CD14-positive monocyte (primary cell): ENCODE measurements at regions not wholly inside any gene's neighbourhood (a gene's known extent, or its start where the extent isn't known, plus 50 kb on each side); places are given as distances from the start of the nearest gene placed in this dataset.

Experiments used
- DNase-seq, 3 donors: peaks; one replicate each; pipeline ENCODE4 v3.0.0-alpha.2; 2011 to 2022
- H2AFZ ChIP-seq: 2 replicates; pipeline ENCODE4 v1.6.0; 2012; ENCODE audit warnings: mild to moderate bottlenecking, low read depth, low read length, inconsistent platforms; ENCODE audit not compliant: insufficient read depth, poor library complexity, severe bottlenecking
- H3K27ac ChIP-seq, 2 donors: 1 replicate in 1 of 2; 2 replicates in 1 of 2; pipeline ENCODE4 v1.5.1; 2012 to 2013; ENCODE audit warnings: low read length in 2 of 2, control low read depth in 1 of 2, inconsistent platforms in 1 of 2, low read depth in 1 of 2, mild to moderate bottlenecking in 1 of 2
- H3K27me3 ChIP-seq, 2 donors: one replicate each; pipeline versions ENCODE4 v1.6.0 to v1.6.1; 2011 to 2013; ENCODE audit warnings: low read length in 2 of 2; ENCODE audit not compliant: control insufficient read depth in 2 of 2, insufficient read depth in 2 of 2
- H3K36me3 ChIP-seq, 2 donors: replicated peaks in 1 of 2; 1 replicate in 1 of 2; 2 replicates in 1 of 2; pipeline versions ENCODE4 v1.5.1 to v1.6.1; 2012 to 2013; ENCODE audit warnings: low read length in 2 of 2, control low read depth in 1 of 2, inconsistent platforms in 1 of 2, mild to moderate bottlenecking in 1 of 2; ENCODE audit not compliant: insufficient read depth in 2 of 2, control insufficient read depth in 1 of 2
- H3K4me1 ChIP-seq, 2 donors: 1 replicate in 1 of 2; 2 replicates in 1 of 2; pipeline versions ENCODE4 v1.5.1 to v1.6.1; 2012 to 2013; ENCODE audit warnings: low read length in 2 of 2, control low read depth in 1 of 2, inconsistent platforms in 1 of 2, mild to moderate bottlenecking in 1 of 2, moderate library complexity in 1 of 2; ENCODE audit not compliant: insufficient read depth in 2 of 2, control insufficient read depth in 1 of 2
- H3K4me2 ChIP-seq: replicated peaks from 2 replicates; pipeline ENCODE3; 2012; ENCODE audit warnings: low read length, moderate library complexity, mild to moderate bottlenecking; ENCODE audit not compliant: poor library complexity, severe bottlenecking; ENCODE audit errors: extremely low read depth
- H3K4me3 ChIP-seq, 3 experiments: fragments of 200-600 bp in 1 of 3; sonication (generic) in 1 of 3; replicated peaks in 1 of 3; 1 replicate in 2 of 3; 2 replicates in 1 of 3; pipeline ENCODE4 v1.5.1; 2011 to 2013; ENCODE audit warnings: low read length in 3 of 3, mild to moderate bottlenecking in 3 of 3, control low read depth in 2 of 3, low read depth in 2 of 3, inconsistent platforms in 1 of 3, moderate library complexity in 1 of 3
- H3K79me2 ChIP-seq: 2 replicates; pipeline ENCODE4 v1.6.0; 2012; ENCODE audit warnings: mild to moderate bottlenecking, control low read depth, inconsistent platforms, low read length, moderate library complexity; ENCODE audit not compliant: insufficient read depth
- H3K9ac ChIP-seq: 2 replicates; pipeline ENCODE4 v1.6.0; 2017; ENCODE audit warnings: low read length, mild to moderate bottlenecking; ENCODE audit not compliant: insufficient read depth, poor library complexity, severe bottlenecking
- H3K9me3 ChIP-seq, 2 donors: replicated peaks in 1 of 2; 1 replicate in 1 of 2; 2 replicates in 1 of 2; pipeline versions ENCODE4 v1.5.1 to v1.6.1; 2012 to 2013; ENCODE audit warnings: low read length in 2 of 2, control low read depth in 1 of 2; ENCODE audit not compliant: control insufficient read depth in 1 of 2, insufficient read depth in 1 of 2
- H4K20me1 ChIP-seq: 2 replicates; pipeline ENCODE4 v1.6.0; 2012; ENCODE audit warnings: mild to moderate bottlenecking, low read length, control low read depth, moderate library complexity; ENCODE audit not compliant: insufficient read depth
- H3K27ac Mint-ChIP-seq, 7 donors: one replicate each; pipeline ENCODE4 v1.8.0; 2020; ENCODE audit warnings: mild to moderate bottlenecking in 7 of 7, mixed read lengths in 7 of 7, moderate library complexity in 6 of 7, inconsistent platforms in 2 of 7
- H3K27me3 Mint-ChIP-seq, 3 donors: one replicate each; pipeline ENCODE4 v1.8.0; 2021 to 2022; ENCODE audit warnings: low read depth in 3 of 3, mild to moderate bottlenecking in 3 of 3, mixed read lengths in 3 of 3, moderate library complexity in 3 of 3, inconsistent platforms in 1 of 3
- H3K36me3 Mint-ChIP-seq, 2 donors: one replicate each; pipeline ENCODE4 v1.8.0; 2020; ENCODE audit warnings: mixed read lengths in 2 of 2, inconsistent platforms in 1 of 2, mild to moderate bottlenecking in 1 of 2
- H3K4me1 Mint-ChIP-seq: one replicate; pipeline ENCODE4 v1.8.0; 2020; ENCODE audit warnings: mild to moderate bottlenecking, mixed read lengths
- H3K4me3 Mint-ChIP-seq, 2 donors: one replicate each; pipeline ENCODE4 v1.8.0; 2020; ENCODE audit warnings: mild to moderate bottlenecking in 2 of 2, mixed read lengths in 2 of 2, moderate library complexity in 1 of 2
- H3K9me3 Mint-ChIP-seq, 7 donors: one replicate each; pipeline ENCODE4 v1.8.0; 2020 to 2022; ENCODE audit warnings: mixed read lengths in 7 of 7, mild to moderate bottlenecking in 6 of 7, moderate library complexity in 6 of 7, inconsistent platforms in 2 of 7
- CTCF ChIP-seq: fragments of 200-600 bp; IDR thresholded peaks from one replicate; pipeline ENCODE4 v1.8.0; 2022; ENCODE audit warnings: antibody characterized with exemption, mild to moderate bottlenecking
- WGBS: methylation state at CpG from one replicate; pipeline ENCODE4 v1.1.5; 2013; ENCODE audit warnings: missing lambda C conversion rate; ENCODE audit not compliant: insufficient coverage; 5-methylcytosine and 5-hydroxymethylcytosine counted together
- intact Hi-C, 2 donors: fragments of 100-400 bp; cut with micrococcal nuclease; formaldehyde crosslinking; loops; one replicate each; pipeline versions ENCODE4 v1.15.0 to v1.15.1; 2023

DNA sequence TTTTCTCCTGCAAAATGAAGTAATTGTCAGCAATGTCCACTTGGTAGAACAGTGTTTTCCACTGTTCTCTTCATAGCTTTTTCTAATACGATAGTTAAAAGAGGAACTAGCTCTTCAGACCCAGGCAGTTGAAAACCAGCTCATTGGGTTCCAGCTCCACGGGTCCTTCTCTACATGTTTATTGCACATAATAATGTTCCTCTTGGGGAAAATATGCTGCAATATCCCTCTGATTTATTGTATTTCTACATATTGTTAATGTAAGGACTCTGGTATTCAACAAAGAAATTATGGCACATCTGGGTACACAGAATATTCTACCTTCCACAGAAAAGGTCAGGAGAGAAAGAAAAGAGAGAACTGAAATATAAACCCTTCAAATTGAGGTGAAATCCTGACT is 473.4 kb downstream of the TRIML1 start:
- WGBS, result no CpG with 5 or more reads among the region's 2 CpGs

DNA sequence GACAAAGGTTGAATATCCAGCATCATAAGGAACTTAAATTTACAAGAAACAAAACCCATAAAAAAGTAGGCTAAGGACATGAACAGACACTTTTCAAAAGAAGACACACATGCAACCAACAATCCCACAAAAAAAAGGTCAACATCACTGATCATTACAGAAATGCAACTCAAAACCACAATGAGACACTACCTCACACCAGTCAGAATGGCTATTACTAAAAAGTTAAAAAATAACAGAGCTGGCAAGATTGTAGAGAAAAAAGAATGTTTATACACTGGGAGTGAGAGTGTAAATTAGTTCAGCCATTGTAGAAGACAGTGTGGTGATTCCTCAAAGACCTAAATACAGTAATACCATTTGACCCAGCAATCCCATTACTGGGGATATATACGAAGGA is 474.7 kb downstream of the TRIML1 start:
- H3K27me3 Mint-ChIP-seq, result peaks cover 0 to 1% (median 0%) of the 10 kb centered on the region in 3 donors
- peaks cover 2 to 6% of the 10 kb centered on the region in 2 donors for H3K9me3 ChIP-seq
- no peaks in the 10 kb centered on the region for H3K4me1 Mint-ChIP-seq
- intact Hi-C loops, result no loop called here
- H3K9ac ChIP-seq, result no peak overlapping the region
- WGBS, result no CpG with 5 or more reads among the region's 1 CpG
- no peaks in the 10 kb centered on the region for H4K20me1 ChIP-seq
- no peaks in the 10 kb centered on the region for H3K36me3 ChIP-seq
- no peak overlapping the region for H3K27ac Mint-ChIP-seq
- no peak overlapping the region for H3K4me2 ChIP-seq
- no peak for TF ChIP-seq CTCF
- no peak overlapping the region for H3K4me3 Mint-ChIP-seq
- H3K4me1 ChIP-seq, result no peaks in the 10 kb centered on the region
- no peaks in the 10 kb centered on the region for H3K79me2 ChIP-seq
- H3K36me3 Mint-ChIP-seq, result no peaks in the 10 kb centered on the region
- H3K9me3 Mint-ChIP-seq, result peaks cover 0 to 9% (median 2%) of the 10 kb centered on the region in 7 donors
- H3K4me3 ChIP-seq, result no peak overlapping the region
- H3K27ac ChIP-seq, result no peak overlapping the region
- H2AFZ ChIP-seq, result no peak overlapping the region
- no peaks in the 10 kb centered on the region for H3K27me3 ChIP-seq
- DNase-seq, result no peak

More for the DNA sequence above, 473.4 kb downstream of the TRIML1 start:
- Histone ChIP-seq H3K27me3 (no peaks in the 10 kb centered on the region), H3K79me2 (no peaks in the 10 kb centered on the region), H3K4me3 (no peak overlapping the region), H3K9ac (no peak overlapping the region), H3K4me2 (no peak overlapping the region), H3K36me3 (no peaks in the 10 kb centered on the region), H2AFZ (no peak overlapping the region), H4K20me1 (no peaks in the 10 kb centered on the region), H3K9me3 (peaks cover 0 to 2% of the 10 kb centered on the region in 2 donors), H3K27ac (no peak overlapping the region), H3K4me1 (no peaks in the 10 kb centered on the region)
- Mint-ChIP-seq H3K36me3 (no peaks in the 10 kb centered on the region), H3K9me3 (peaks cover 0 to 7% (median 2%) of the 10 kb centered on the region in 7 donors), H3K4me1 (no peaks in the 10 kb centered on the region), H3K27ac (no peak overlapping the region), H3K4me3 (no peak overlapping the region), H3K27me3 (peaks cover 0 to 1% (median 0%) of the 10 kb centered on the region in 3 donors)
- no peak for DNase-seq
- intact Hi-C loops, result no loop called here
- no peak for TF ChIP-seq CTCF
